Neural crest cell (in vitro differentiated cells): ENCODE measurements at regions not wholly inside any gene's neighbourhood (a gene's known extent, or its start where the extent isn't known, plus 50 kb on each side); places are given as distances from the start of the nearest gene placed in this dataset.
"Not testable (repeated sequence)": the region's sequence is repeated elsewhere in the genome, so short reads cannot be mapped to it uniquely, and the experiment has no call there.

Experiments used
- DNase-seq: peaks from one replicate; pipeline ENCODE4 v3.0.0; 2021; ENCODE audit warnings: low read depth, mixed read lengths, low spot score
- H3K27ac Mint-ChIP-seq: one replicate; pipeline ENCODE4 v1.8.0; 2021; ENCODE audit warnings: mild to moderate bottlenecking, mixed read lengths; ENCODE audit not compliant: unreplicated experiment
- H3K27me3 Mint-ChIP-seq: 2 replicates; pipeline ENCODE4 v1.8.0; 2021; ENCODE audit warnings: low read depth, mild to moderate bottlenecking, mixed read lengths
- H3K36me3 Mint-ChIP-seq: 2 replicates; pipeline ENCODE4 v1.8.0; 2021; ENCODE audit warnings: low read depth, mild to moderate bottlenecking, mixed read lengths
- H3K4me1 Mint-ChIP-seq: 2 replicates; pipeline ENCODE4 v1.8.0; 2021; ENCODE audit warnings: mixed read lengths
- H3K4me3 Mint-ChIP-seq: one replicate; pipeline ENCODE4 v1.8.0; 2021; ENCODE audit warnings: mild to moderate bottlenecking, mixed read lengths
- H3K9me3 Mint-ChIP-seq: 2 replicates; pipeline ENCODE4 v1.8.0; 2021; ENCODE audit warnings: mixed read lengths
- TF ChIP-seq, protein P1 (sequence below): fragments of 200-600 bp; sonication (generic); conservative IDR thresholded peaks from 2 replicates; pipeline ENCODE4 v1.5.0; 2021; ENCODE audit warnings: antibody characterized with exemption, mild to moderate bottlenecking

DNA sequence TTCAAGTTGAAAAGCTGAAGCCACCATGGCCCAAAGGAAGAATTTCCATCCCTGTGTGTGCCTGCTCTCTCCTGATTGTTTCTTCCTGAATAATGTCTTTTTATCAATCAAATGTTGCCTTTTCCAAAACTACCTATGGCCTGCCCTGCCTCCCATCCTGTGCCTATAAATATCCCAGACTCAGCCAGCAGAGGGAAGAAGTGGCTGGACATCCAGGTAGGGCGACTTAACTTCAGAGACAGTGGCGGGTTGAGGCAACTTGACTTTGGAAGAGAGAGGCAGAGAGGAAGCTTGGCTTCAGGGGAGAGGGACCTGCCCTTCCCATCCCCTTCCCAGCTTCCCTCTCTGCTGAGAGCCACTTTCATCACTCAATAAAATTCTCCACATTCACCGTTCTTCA lies 133.0 kb downstream of the LCA5 start:
- Mint-ChIP-seq H3K9me3 (no peaks in the 10 kb centered on the region), H3K4me3 (no peak overlapping the region), H3K27ac (no peak overlapping the region), H3K36me3 (no peaks in the 10 kb centered on the region), H3K4me1 (peaks cover 28% of the 10 kb centered on the region), H3K27me3 (no peaks in the 10 kb centered on the region)
- no peak for DNase-seq
- TF ChIP-seq, protein P1, sequence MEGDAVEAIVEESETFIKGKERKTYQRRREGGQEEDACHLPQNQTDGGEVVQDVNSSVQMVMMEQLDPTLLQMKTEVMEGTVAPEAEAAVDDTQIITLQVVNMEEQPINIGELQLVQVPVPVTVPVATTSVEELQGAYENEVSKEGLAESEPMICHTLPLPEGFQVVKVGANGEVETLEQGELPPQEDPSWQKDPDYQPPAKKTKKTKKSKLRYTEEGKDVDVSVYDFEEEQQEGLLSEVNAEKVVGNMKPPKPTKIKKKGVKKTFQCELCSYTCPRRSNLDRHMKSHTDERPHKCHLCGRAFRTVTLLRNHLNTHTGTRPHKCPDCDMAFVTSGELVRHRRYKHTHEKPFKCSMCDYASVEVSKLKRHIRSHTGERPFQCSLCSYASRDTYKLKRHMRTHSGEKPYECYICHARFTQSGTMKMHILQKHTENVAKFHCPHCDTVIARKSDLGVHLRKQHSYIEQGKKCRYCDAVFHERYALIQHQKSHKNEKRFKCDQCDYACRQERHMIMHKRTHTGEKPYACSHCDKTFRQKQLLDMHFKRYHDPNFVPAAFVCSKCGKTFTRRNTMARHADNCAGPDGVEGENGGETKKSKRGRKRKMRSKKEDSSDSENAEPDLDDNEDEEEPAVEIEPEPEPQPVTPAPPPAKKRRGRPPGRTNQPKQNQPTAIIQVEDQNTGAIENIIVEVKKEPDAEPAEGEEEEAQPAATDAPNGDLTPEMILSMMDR = peak; percentile 33

DNA sequence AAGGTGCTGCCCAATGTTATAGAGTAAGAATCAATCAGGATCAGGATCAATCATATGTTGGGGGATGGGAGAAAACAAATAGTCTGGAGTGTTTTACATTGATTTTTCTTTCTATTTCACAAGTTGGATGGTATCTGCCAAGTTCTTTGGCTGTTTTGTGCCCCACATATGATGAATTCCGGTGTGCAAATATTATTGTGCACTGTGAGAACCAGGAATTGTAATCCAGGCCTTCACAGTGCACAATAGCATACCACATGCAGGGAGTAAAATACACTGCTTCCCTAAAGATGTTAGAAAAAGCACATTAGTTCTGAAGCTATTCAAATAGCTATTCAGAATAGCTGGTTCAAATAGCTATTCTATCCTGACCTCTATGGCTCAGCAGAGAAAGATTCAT lies 133.7 kb downstream of the LCA5 start:
- H3K27ac Mint-ChIP-seq = no peak overlapping the region

DNA sequence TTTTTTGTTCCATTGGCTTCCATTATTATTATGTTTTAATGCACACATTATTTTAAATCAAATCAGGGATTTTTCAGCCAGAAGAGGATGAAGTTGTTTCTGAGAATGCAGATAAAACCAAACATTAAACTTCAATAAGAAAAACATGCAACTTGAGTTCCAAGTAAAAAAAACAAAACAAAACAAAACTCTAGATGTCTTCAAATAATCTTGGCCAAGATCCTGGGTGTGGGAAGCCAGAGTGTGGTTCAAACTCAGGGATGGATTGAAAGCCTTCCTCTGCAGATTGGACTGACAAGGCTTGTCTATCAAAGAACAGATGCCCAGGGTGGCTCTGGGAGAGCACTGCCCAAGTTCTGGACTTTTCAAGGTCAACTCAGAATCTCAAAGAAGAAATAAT lies 134.1 kb downstream of the LCA5 start:
- DNase-seq = no peak
- Mint-ChIP-seq H3K9me3 (peaks cover 3% of the 10 kb centered on the region), H3K27ac (no peak overlapping the region), H3K27me3 (no peaks in the 10 kb centered on the region), H3K4me1 (peaks cover 29% of the 10 kb centered on the region), H3K4me3 (no peak overlapping the region), H3K36me3 (no peaks in the 10 kb centered on the region)
- TF ChIP-seq, protein P1 = no peak

More for the DNA sequence above, 133.7 kb downstream of the LCA5 start:
- TF ChIP-seq, protein P1 = no peak
- H3K4me3 Mint-ChIP-seq = no peak overlapping the region
- DNase-seq = no peak
- H3K9me3 Mint-ChIP-seq = no peaks in the 10 kb centered on the region
- no peaks in the 10 kb centered on the region for H3K36me3 Mint-ChIP-seq
- peaks cover 29% of the 10 kb centered on the region for H3K4me1 Mint-ChIP-seq
- H3K27me3 Mint-ChIP-seq = no peaks in the 10 kb centered on the region

DNA sequence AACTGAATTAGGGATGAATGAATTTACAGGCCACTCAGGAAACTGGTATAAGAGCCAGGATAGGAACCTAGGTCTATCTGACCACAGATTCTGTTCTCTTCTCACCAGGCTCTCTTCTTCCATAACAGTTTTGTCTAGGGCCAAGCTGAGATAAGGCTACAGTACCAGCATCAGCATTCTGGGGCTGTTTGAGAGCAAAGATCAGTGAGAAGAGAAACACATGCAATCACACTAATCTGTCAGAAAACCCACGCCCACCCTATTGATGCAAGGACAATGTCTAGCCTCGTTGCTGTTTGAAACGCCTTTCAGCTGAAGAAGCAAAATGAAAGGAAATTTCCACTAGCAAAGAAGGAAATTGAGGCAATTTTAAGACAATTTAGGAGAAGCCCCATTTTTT lies 137.7 kb downstream of the LCA5 start:
- TF ChIP-seq, protein P1 = no peak
- no peak for DNase-seq
- Mint-ChIP-seq H3K4me3 (no peak overlapping the region), H3K4me1 (peaks cover 27% of the 10 kb centered on the region), H3K36me3 (no peaks in the 10 kb centered on the region), H3K27ac (no peak overlapping the region), H3K27me3 (no peaks in the 10 kb centered on the region), H3K9me3 (peaks cover 3% of the 10 kb centered on the region)

DNA sequence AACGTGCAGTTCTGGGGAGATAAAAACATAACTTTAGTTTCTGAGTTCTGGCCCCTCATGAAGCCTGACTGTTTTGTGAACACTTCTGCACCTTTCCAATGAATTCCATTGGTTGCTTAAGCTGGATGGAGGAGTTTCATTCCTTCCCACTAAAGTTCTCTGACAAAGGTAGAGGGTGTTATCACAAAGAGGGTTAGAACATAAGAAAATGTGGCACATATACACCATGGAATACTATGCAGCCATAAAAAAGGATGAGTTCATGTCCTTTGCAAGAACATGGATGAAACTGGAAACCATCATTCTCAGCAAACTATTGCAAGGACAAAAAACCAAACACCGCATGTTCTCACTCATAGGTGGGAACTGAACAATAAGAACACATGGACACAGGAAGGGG lies 138.6 kb downstream of the LCA5 start:
- not testable (repeated sequence) for H3K36me3 Mint-ChIP-seq

DNA sequence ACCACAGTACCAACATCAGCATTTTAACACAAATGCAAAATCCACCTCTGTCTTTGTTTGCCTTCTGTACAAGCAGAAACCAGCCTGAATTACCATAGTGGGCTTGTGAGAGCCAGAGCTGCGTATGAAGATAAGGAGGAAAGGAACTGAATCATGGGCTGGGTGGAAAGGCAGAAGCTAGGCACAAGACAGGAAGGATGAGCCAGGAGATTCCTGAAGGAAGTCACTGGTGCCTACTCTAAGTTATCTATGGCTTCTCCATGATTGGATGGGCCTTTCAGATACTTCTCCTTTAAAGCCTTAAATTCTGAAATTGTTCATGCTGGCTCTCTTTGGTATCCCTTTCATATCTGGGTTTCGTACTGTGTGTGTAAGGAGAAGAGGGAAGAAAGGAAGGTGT lies 140.6 kb downstream of the LCA5 start:
- TF ChIP-seq, protein P1 = no peak
- Mint-ChIP-seq H3K27ac (no peak overlapping the region), H3K4me3 (no peak overlapping the region), H3K9me3 (peaks cover 5% of the 10 kb centered on the region), H3K27me3 (no peaks in the 10 kb centered on the region), H3K4me1 (peaks cover 5% of the 10 kb centered on the region), H3K36me3 (no peaks in the 10 kb centered on the region)
- no peak for DNase-seq

More for the DNA sequence above, 138.6 kb downstream of the LCA5 start:
- not testable (repeated sequence) for DNase-seq, H3K27ac Mint-ChIP-seq, H3K4me3 Mint-ChIP-seq, H3K27me3 Mint-ChIP-seq, H3K9me3 Mint-ChIP-seq
- peaks cover 18% of the 10 kb centered on the region for H3K4me1 Mint-ChIP-seq
